AG04450 (cell line): ENCODE measurements at regions not wholly inside any gene's neighbourhood (a gene's known extent, or its start where the extent isn't known, plus 50 kb on each side); places are given as distances from the start of the nearest gene placed in this dataset.

ENCODE experiments used
- CTCF ChIA-PET: fragments of 300-600, 350-600 bp; formaldehyde crosslinking; extraction: SDS; loops from one replicate; lab custom pipeline; 2022; ENCODE audit warnings: antibody characterized with exemption, inconsistent platforms; lab: Charles Lee
- POLR2A ChIA-PET: fragments of 350-600 bp; formaldehyde crosslinking; extraction: SDS; loops from one replicate; lab custom pipeline; 2021; ENCODE audit warnings: antibody characterized with exemption, inconsistent platforms; lab: Yijun Ruan, JAX
- DNase-seq: peaks from one replicate; pipeline ENCODE4 v3.0.0-alpha.2; 2011; ENCODE audit warnings: low read depth, low spot score
- H3K27ac ChIP-seq: one replicate; pipeline ENCODE4 v1.5.1; 2012; ENCODE audit warnings: low read depth, low read length, control low read depth
- H3K27me3 ChIP-seq: one replicate; pipeline ENCODE4 v1.6.0; 2012; ENCODE audit warnings: low read length; ENCODE audit not compliant: control insufficient read depth, insufficient read depth
- H3K4me3 ChIP-seq: 2 replicates; pipeline ENCODE4 v1.5.1; 2011; ENCODE audit warnings: mild to moderate bottlenecking, low read depth, low read length, control low read depth
- H3K9me3 ChIP-seq: 2 replicates; pipeline ENCODE4 v1.5.1; 2012; ENCODE audit warnings: low read length; ENCODE audit not compliant: control insufficient read depth, insufficient read depth
- TF ChIP-seq, protein P1 (sequence below): IDR thresholded peaks from 2 replicates; pipeline ENCODE4 v1.5.1; 2011; ENCODE audit warnings: low read depth, low read length, control low read depth, inconsistent platforms

- POLR2A ChIA-PET = no interaction called here
- no peak for DNase-seq
- TF ChIP-seq, protein P1, sequence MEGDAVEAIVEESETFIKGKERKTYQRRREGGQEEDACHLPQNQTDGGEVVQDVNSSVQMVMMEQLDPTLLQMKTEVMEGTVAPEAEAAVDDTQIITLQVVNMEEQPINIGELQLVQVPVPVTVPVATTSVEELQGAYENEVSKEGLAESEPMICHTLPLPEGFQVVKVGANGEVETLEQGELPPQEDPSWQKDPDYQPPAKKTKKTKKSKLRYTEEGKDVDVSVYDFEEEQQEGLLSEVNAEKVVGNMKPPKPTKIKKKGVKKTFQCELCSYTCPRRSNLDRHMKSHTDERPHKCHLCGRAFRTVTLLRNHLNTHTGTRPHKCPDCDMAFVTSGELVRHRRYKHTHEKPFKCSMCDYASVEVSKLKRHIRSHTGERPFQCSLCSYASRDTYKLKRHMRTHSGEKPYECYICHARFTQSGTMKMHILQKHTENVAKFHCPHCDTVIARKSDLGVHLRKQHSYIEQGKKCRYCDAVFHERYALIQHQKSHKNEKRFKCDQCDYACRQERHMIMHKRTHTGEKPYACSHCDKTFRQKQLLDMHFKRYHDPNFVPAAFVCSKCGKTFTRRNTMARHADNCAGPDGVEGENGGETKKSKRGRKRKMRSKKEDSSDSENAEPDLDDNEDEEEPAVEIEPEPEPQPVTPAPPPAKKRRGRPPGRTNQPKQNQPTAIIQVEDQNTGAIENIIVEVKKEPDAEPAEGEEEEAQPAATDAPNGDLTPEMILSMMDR = no peak
- Histone ChIP-seq H3K4me3 (no peak overlapping the region), H3K27ac (no peak overlapping the region), H3K27me3 (no peaks in the 10 kb centered on the region), H3K9me3 (peaks cover 7% of the 10 kb centered on the region)
- CTCF ChIA-PET = no interaction called here
Measured at GRCh38 chr18:44482761-44483160, 197.9 kb upstream of the SETBP1 start.

- TF ChIP-seq, protein P1 = no peak
- Histone ChIP-seq H3K27me3 (no peaks in the 10 kb centered on the region), H3K9me3 (no peaks in the 10 kb centered on the region), H3K27ac (no peak overlapping the region), H3K4me3 (no peak overlapping the region)
- ChIA-PET CTCF (no interaction called here), POLR2A (no interaction called here)
- DNase-seq = no peak
Measured at GRCh38 chr18:44495151-44495550, 185.5 kb upstream of the SETBP1 start.

DNA sequence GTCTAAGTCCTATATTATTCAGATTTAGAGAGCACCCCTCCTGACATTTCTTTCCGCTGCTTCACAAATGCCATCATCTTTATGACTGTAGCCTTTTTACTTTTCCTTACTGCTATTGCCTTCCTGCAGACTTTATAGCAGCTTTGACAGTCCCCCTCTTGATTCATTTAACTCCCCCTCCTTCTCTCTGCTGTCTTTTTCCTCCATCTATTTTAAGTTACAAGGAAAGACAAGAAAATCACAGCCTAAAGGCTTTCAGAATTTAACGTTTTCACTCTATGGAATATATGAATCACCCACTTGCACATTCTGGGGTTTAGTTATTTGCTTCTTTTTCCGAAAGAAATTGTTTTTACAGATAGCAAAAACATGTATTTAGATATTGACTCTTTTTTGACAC, 183.4 kb upstream of the SETBP1 start:
- DNase-seq = no peak
- POLR2A ChIA-PET = no interaction called here
- no peak overlapping the region for H3K4me3 ChIP-seq
- H3K9me3 ChIP-seq = no peaks in the 10 kb centered on the region
- CTCF ChIA-PET = no interaction called here
- no peak overlapping the region for H3K27ac ChIP-seq
- no peaks in the 10 kb centered on the region for H3K27me3 ChIP-seq
- TF ChIP-seq, protein P1 = no peak

DNA sequence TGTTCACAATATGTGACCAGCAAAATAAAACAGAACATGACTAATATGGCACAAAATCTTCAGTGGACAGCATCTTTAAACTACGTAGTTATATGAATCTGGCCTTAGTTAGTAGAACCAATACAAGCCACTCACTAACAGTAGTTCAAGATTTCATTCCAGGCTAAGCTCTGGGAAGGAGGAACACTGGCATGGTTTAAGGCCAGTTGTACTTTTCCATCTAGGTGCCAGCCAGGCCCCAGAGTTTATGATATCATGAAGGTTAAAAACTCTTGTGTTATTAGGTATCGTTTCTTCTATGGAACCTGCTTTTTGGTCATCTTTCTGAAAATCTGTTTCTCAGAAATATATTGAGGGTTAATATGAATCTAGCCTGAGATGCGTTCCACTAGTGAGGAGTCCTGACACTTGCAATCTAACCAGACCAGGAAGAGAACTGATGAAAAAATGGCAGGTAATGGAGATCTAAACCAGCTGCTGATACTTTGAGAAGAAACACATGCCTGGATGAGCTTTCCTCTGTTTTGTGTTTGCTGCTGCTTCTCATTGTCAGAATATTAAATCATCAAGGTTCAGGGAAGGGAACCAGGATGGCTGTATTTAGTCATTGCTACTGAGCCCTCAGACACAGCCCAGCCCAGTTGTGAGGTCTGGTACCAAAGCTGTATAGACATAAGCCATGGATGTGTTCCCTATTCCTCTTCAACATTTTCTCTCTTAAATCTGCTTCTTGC, 182.8 kb upstream of the SETBP1 start:
- H3K27me3 ChIP-seq = no peaks in the 10 kb centered on the region
- ChIA-PET POLR2A (no interaction called here), CTCF (no interaction called here)
- no peak for DNase-seq
- no peaks in the 10 kb centered on the region for H3K9me3 ChIP-seq
- TF ChIP-seq, protein P1 = no peak
- H3K27ac ChIP-seq = no peak overlapping the region
- no peak overlapping the region for H3K4me3 ChIP-seq

DNA sequence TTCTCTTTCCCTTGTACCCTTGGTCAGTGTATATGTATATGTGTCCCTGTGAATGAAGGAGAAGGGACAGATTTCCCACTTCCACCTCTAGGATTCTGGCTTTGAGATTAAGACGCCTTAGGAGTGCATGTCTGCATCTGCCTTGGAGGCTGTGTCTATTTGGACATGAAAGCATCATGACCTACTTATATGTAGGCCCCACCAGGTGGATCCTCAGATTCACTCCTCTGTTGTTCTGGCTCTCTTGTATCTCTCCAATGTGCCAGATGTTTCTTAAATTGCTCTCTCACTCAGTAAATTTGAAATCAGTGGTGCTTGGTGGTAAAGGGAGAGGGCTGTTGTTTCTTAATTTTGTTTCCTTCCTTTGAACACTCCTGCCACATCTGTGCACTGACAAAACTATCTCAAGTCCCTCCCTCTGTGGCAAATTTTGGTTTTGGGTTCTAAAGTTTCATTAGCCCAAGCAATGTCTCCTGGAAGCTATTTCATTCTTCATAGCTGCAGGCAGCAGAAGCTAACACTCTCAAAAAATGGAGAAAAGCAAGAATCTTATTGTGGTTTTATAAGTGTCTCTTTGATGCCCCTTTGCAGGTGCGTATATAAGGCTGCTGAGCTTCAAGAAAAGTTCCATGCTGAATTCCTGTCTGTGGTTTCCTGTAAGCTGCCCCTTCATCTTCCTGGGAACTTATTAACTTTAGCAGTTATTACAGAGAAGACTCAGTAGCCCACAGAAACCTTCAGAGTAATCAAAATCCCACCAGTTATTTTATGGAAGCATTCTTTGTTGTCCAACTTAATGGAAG, 179.7 kb upstream of the SETBP1 start:
- TF ChIP-seq, protein P1 = no peak
- Histone ChIP-seq H3K27ac (no peak overlapping the region), H3K27me3 (no peaks in the 10 kb centered on the region), H3K4me3 (no peak overlapping the region), H3K9me3 (no peaks in the 10 kb centered on the region)
- DNase-seq = no peak
- ChIA-PET POLR2A (interaction anchor here (0.6 kb wide), 1 partner anchor 1474 kb away, joined by 5 read pairs; no protein-coding TSS in a partner anchor), CTCF (no interaction called here)
